Esophagus muscularis mucosa (tissue), 4 donors: ENCODE measurements at regions not wholly inside any gene's neighbourhood (a gene's known extent, or its start where the extent isn't known, plus 50 kb on each side); places are given as distances from the start of the nearest gene placed in this dataset.

Experiments used
- CTCF ChIP-seq, 3 experiments: fragments of 200-600 bp in 2 of 3; fragments of 450-650 bp in 1 of 3; sonication (generic) in 2 of 3; IDR thresholded peaks; one replicate each; pipeline ENCODE4 v1.5.1; 2017 to 2019; ENCODE audit warnings: antibody characterized with exemption in 3 of 3, mild to moderate bottlenecking in 2 of 3, moderate library complexity in 1 of 3
- EP300 ChIP-seq: sonication (generic); formaldehyde crosslinking; IDR thresholded peaks from one replicate; pipeline ENCODE4 v1.6.1; 2017; ENCODE audit warnings: antibody characterized with exemption
- POLR2AphosphoS5 ChIP-seq, 2 donors: sonication (generic); formaldehyde crosslinking; IDR thresholded peaks; one replicate each; pipeline ENCODE4 v1.6.1; 2017; ENCODE audit warnings: antibody characterized with exemption in 2 of 2

GRCh38 chr15:24752354-24752753, 76.8 kb downstream of the NPAP1 start:
- no peak for TF ChIP-seq EP300
- TF ChIP-seq POLR2AphosphoS5 (IDR thresholded peaks at IDR 0.05) = no peak
- TF ChIP-seq CTCF (IDR thresholded peaks at IDR 0.05) = no peak
